ENCODE measurements at regions not wholly inside any gene's neighbourhood (a gene's known extent, or its start where the extent isn't known, plus 50 kb on each side); places are given as distances from the start of the nearest gene placed in this dataset.
"Not testable (repeated sequence)": the region's sequence is repeated elsewhere in the genome, so short reads cannot be mapped to it uniquely, and the experiment has no call there.

DNA sequence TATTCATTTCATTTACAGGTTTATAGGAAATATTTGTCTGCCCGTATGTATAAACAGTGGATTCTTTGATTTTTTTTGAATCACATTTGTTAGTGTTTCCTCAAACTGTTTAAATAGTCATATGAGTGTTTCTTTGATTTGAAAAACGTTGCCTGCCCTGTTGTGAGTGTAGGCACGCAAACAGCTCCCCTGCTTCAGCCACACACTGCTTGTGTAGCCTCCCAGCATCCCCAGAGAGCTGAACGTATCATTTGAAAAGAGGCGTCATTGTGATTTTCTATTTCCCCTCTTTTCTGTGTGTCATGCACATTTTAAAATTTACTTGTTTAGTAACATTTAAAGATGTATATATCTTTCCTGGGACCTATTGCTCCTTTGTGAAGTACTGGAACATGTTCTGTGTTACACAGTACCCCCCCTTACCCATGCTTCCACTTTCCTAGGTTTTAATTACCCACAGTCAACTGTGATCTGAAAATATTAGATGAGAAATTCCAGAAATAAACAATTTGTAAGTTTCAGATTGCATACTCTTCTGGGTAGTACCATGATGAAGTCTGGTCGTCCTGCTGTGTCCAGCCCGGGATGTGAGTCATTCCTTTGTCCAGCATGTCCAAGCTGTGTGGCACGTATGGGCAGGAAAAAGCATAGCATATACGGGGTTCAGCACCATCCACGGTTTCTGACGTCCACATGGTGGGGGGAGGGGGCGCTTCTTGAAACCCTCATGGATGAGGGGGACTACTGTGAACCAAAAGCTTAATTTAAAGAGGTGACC lies 78.7 kb downstream of the NPIPB11 start:
- not testable (repeated sequence) for DNase-seq

DNA sequence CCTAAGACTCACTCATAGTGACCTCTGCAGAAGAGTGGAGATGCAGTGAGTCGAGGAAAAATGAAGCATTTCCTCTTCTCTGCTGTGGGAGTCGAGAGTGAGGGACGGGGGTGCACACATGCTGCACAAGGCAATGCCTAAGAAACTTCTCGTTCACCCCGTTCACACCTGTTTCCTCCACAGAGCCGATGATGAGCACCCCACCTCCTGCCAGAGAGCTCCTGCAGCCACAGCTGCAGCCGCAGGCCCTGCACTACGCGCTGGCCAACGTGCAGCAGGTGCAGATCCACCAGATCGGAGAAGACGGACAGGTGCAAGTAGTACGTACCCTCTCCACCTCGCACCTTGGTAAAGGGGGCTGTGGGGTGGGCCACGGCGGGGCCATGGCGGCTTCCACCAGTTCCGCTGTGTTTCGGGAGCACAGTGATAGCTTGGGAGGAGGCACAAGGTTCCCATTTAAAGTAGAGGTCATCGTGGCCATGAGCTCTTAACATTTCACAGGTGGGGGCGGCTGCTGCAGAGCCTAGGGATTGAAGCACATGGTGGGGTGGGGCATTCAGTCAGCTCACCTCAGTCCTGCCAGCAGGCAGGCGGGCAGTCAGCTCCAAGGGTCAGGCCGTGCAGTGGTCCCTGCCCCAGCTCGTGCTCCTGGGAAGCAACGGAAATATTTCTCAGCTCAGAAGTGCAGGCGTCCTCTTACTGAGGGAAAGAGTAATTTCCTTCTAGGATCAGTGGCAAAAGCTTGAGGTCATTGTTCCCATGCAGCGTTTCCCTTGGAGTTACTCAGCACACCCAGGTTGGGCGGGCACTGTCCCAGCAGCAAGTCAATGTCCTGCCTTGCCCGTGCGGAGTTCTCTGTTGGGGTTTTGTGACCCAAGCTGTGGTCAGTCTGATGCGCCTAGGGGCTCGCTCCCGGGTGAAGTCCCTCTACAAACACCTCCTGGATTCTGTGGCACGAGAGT lies 80.1 kb downstream of the NPIPB11 start:
- not testable (repeated sequence) for DNase-seq

GRCh38 chr16:29323725-29324124 lies 82.8 kb downstream of the NPIPB11 start:
- DNase-seq: not testable (repeated sequence)

GRCh38 chr16:29321585-29321984 lies 84.9 kb downstream of the NPIPB11 start:
- no peak for DNase-seq

DNA sequence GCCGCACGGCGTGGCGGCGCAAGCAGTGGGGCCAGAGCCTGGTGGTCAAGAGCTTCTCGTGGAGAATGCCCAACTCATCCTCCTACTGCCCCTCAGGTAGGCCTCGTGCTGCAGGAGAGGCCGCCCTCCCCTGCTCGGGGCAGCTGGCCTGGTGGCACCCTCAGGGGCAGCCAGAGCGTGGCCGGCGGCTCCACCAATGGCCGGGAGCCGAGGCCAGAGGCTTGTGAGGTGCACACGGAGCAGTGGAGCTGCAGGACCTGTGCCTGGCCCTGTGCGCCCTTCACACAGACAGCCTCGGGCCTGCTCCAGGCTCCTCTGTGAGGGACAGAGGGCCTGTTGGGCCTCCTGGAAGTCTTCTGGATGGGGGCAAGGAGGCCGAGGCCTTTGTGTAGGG lies 85.5 kb downstream of the NPIPB11 start:
- DNase-seq: no peak

DNA sequence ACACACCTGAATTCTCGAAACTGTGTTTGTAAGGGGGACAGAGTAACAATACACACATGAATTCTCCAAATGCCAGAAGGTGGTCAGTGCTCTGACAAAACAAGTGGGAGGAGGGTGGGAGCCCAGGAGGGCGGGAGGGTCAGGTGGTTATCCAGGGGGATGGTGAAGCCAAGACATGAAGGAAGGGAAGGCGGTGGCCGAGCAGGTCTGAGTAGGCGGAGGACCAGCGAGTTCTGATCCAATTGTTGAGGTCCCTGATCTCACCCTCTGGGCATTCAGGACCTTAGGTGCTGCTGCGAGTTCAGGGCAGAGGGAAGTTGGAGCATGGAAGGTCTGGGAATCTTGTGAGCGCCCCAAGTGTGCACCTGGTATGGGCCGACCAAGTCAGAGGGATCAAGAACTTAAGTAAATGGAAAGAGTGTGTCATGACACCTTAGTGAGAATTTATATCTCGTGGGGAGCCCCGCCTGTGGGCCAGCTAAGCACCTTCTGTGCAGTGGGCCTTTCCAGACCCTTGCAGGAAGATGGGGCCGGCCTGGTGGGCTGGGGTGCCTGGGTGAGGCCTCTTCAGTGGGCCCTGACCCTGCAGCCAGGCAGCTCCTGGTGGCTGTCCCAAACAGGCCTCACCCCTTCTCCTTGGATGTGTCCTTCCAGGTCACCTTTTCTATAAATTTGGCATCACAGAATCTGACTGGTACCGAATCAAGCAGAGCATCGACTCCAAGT lies 86.1 kb downstream of the NPIPB11 start:
- DNase-seq: no peak

DNA sequence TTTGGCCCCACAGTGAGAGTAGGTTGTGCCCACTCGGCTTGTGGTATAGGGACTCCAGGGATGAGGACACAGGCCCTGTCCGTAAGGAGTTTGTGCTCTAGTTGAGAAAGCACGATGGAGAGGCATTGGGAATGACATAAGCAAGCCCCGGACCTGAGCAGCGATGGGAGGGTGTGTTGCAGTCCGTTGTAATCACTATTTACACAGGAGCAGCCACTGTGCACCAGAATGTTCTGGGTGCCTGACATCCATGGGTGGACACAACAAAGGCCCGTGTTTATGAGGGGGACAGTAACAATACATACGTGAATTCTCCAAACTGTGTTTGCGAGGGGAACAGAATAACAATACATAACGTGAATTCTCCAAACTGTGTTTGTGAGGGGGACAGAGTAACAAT lies 86.8 kb downstream of the NPIPB11 start:
- DNase-seq: no peak

GRCh38 chr16:29318561-29318968 lies 87.9 kb downstream of the NPIPB11 start:
- DNase-seq: not testable (repeated sequence)

- DNase-seq: no peak
These were observed 88.5 kb downstream of the NPIPB11 start for GRCh38 chr16:29318037-29318436.

GRCh38 chr16:29317269-29317668 lies 89.2 kb downstream of the NPIPB11 start:
- DNase-seq: no peak

- DNase-seq: no peak
These were observed 89.7 kb downstream of the NPIPB11 start for GRCh38 chr16:29316761-29317183.

GRCh38 chr16:29315916-29316517 lies 90.5 kb downstream of the NPIPB11 start:
- no peak for DNase-seq

DNA sequence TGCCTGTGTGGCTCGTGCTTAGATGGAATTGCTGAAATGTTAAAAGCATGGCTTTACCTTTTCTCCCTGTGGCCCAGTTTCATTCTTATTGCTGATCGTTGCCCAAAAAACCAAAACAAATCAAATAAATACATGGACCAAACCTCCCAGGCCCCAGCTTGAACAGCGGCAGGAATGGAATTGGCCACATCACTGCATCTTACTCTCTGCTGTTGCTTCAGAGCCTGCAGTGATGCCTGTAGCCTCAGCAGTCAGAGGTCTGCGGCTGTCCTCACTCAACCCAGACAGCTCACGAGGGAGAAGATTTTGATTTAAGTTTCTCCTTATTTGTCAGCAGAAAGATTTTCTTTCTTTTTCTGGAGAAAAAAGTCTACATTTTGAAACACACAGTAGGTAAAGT lies 91.5 kb downstream of the NPIPB11 start:
- DNase-seq: no peak

GRCh38 chr16:29314292-29314934 lies 92.1 kb downstream of the NPIPB11 start:
- no peak for DNase-seq

DNA sequence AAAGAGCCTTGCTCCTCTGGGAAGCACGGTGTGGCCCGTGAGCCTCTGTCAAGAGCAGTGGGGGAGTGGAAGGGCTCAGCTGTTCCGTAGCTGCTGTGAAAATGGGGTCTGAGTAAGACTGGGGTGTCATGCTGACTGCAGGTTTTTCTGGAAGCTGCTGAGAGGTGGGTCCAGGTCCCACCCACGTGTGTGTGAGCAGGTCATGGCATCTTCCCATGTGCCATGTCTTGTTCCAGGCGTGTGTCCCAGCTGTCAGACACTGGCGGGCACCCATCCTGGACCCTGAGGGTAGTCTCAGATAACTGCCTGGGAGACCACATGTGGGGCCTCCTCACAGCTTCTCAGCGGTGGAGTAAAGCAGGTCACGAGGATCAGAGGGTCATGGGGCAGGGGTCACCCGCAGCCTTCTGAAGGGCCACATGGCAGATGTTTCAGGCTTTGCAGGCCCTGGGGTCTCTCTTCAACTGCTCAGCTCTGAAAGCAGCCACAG lies 92.9 kb downstream of the NPIPB11 start:
- no peak for DNase-seq

DNA sequence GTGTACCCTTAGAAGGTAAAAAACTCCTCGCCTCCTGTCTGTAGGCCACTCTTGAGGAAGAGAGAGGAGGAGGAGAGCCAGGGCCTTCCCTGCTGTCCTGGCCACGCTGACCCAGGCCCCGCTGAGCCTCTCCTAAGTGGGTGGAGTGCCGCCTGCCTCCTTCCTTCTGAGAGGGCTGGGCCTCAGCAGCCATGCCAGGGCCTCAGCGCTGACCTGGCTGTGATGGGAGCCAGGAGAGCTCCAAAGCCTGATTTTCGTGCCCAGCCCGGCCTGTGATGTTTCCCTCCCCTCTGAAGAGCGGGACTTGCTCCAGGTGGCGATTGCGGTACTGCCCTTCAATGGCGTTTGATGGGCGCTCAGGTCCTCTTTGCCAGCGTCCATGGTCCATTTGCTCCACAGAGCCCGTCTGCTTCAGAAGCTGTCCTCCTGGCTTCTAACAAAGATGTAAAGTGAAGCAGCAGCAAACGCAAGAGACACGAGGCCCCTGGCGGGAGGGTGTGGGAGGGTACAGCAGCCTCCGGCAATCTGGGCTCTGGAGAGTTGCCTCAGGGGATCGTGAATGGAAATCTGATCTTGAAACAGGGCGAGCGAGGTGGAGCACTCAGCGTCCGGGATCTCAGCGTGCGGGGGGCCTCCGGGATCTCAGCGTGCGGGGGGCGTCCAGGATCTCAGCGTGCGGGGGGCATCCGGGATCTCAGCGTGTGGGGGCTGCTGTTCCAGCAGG lies 93.5 kb downstream of the NPIPB11 start:
- no peak for DNase-seq

GRCh38 chr16:29312345-29312675 lies 94.2 kb downstream of the NPIPB11 start:
- DNase-seq: not testable (repeated sequence)

DNA sequence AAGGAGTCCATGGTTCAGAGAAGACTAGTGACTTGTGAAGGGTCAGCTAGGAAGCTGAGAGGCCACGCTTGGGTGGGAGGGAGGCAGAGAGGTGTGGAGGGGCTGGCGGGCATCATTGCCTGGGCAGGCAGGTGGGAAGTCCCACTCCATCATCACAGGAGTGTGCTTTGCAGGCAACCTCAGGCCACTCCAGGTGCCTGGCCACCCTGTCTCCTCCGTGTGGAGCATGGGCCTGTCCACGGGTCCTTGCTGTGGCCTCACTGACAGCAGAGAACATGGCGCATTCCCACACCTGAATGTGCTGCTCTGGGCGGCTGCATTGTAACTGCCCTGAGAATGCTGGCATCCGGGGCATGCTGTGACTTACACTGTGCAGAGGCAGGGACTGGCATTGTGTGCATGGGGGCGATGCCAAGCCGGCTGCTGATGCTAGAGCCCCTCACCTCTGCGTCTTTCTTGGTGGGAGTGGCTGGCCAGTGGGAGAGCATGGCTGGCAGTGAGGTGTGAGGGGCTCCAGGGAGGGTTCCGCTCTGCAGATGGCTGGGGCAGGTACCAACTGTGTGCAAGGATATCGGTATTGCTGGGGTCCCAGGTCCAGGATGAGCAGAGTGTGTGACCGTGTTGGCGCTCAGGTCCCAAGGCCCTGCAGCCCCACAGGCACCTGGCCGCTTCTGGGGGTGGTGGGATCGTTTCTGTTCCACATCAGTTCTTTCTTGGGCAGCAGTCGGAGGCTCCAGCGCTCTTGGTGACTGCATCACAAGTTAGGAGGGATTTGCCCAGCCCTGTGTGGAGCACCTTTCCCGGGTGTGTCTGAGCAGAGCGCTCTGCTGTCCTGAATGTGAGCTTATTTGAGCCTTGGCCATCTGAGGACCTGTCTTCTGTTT lies 94.8 kb downstream of the NPIPB11 start:
- no peak for DNase-seq

- no peak for DNase-seq
These were observed 95.6 kb downstream of the NPIPB11 start for GRCh38 chr16:29310852-29311314.

- DNase-seq: not testable (repeated sequence)
These were observed 96.3 kb downstream of the NPIPB11 start for GRCh38 chr16:29310243-29310642.

Data from NCI-H2227 treated with DMSO at 0.1 percent for 48 hours (cell line).